ENCODE measurements at regions not wholly inside any gene's neighbourhood (a gene's known extent, or its start where the extent isn't known, plus 50 kb on each side); places are given as distances from the start of the nearest gene placed in this dataset.

DNA sequence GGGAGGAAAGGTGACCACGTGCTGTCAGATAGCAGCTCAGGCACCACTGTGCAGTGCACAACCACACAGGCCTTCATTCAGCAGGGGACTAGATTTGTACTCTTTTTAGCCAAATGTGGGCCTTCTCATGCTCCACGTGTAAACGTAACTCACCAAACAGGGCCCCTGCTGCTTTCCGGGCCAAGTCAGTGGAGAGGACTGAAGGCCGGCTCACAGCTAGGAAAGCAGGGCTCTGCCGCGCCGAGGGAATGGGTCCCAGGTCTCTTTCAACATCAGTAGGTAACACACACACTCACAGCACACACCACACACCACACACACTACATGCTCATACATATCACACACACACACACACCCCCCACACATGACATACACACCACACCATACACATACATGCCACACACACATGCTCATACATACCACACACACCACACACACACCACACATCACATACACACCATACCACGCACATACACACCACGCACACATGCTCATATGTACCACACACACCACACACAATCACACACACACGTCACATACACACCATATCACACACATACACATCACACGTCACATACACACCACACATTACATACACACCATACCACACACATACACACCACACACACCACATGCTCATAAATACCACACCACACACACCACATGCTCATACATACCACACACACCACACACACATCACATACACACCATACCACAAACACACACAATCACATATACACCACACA lies 124.0 kb upstream of the ERG start:
- Histone ChIP-seq H3K36me3 (ENCODE audit: insufficient read depth, low read length) (no peaks in the 10 kb centered on the region), H3K4me3 (ENCODE audit: low read length) (no peak overlapping the region), H3K27me3 (ENCODE audit: insufficient read depth, low read length, poor library complexity, severe bottlenecking) (no peaks in the 10 kb centered on the region), H3K27ac (ENCODE audit: low read depth, low read length) (no peak overlapping the region), H3K4me1 (ENCODE audit: insufficient read depth, low read length) (no peaks in the 10 kb centered on the region), H3K9me3 (ENCODE audit: low read length) (no peaks in the 10 kb centered on the region)
- Mint-ChIP-seq H3K27ac (no peak overlapping the region), H3K4me1 (no peaks in the 10 kb centered on the region), H3K27me3 (peaks cover 0 to 8% of the 10 kb centered on the region in 2 donors), H3K4me3 (no peak overlapping the region), H3K9me3 (no peaks in the 10 kb centered on the region), H3K36me3 (no peaks in the 10 kb centered on the region)
- POLR2A ChIA-PET = no interaction called here
- CTCF ChIA-PET = no interaction called here
- no peak for DNase-seq

DNA sequence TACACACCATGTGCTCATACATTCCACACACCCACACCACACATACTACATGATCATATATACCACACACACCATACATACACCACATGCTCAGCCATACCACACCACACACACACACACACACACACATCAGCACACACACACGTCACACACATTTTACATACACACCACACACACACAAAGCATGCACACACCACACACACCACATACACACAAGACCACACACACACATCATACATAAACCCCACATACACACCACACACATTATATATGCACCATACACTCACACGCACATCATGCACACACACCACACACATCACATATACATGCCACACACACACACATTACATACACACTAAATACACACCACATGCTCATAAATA lies 124.5 kb upstream of the ERG start:
- no peak overlapping the region for H3K27ac ChIP-seq (ENCODE audit: low read depth, low read length)
- Mint-ChIP-seq H3K27ac (no peak overlapping the region), H3K4me3 (no peak overlapping the region), H3K36me3 (no peaks in the 10 kb centered on the region), H3K9me3 (no peaks in the 10 kb centered on the region), H3K4me1 (no peaks in the 10 kb centered on the region), H3K27me3 (peaks cover 0 to 8% of the 10 kb centered on the region in 2 donors)
- H3K9me3 ChIP-seq (ENCODE audit: low read length) = no peaks in the 10 kb centered on the region
- POLR2A ChIA-PET = no interaction called here
- no peak overlapping the region for H3K4me3 ChIP-seq (ENCODE audit: low read length)
- no peaks in the 10 kb centered on the region for H3K27me3 ChIP-seq (ENCODE audit: insufficient read depth, low read length, poor library complexity, severe bottlenecking)
- no peak for DNase-seq
- CTCF ChIA-PET = no interaction called here
- no peaks in the 10 kb centered on the region for H3K4me1 ChIP-seq (ENCODE audit: insufficient read depth, low read length)
- no peaks in the 10 kb centered on the region for H3K36me3 ChIP-seq (ENCODE audit: insufficient read depth, low read length)

DNA sequence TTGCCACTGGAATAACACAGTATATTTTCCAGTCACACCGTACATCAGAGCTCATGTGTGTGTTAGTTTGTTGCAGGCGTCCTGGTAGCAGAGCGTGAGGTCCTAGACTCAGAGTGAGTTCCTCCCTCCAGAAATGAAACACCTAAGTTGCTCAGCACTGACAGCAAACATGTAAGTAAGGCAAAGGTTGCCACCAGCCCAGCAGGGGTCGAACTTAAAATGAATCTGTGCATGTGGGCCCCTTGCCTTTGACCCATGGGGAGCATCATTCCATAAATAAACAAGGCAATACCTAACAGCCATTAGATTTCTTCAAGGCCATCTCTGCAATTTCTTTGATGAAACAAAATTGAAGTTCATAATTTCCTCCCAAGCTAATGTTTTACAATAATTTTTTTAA lies 125.3 kb upstream of the ERG start:
- no peaks in the 10 kb centered on the region for H3K9me3 ChIP-seq (ENCODE audit: low read length)
- no peaks in the 10 kb centered on the region for H3K36me3 ChIP-seq (ENCODE audit: insufficient read depth, low read length)
- no peaks in the 10 kb centered on the region for H3K27me3 ChIP-seq (ENCODE audit: insufficient read depth, low read length, poor library complexity, severe bottlenecking)
- ChIA-PET POLR2A (no interaction called here), CTCF (no interaction called here)
- H3K4me3 ChIP-seq (ENCODE audit: low read length) = no peak overlapping the region
- Mint-ChIP-seq H3K4me1 (no peaks in the 10 kb centered on the region), H3K9me3 (no peaks in the 10 kb centered on the region), H3K4me3 (no peak overlapping the region), H3K27me3 (peaks cover 0 to 8% of the 10 kb centered on the region in 2 donors), H3K36me3 (no peaks in the 10 kb centered on the region), H3K27ac (no peak overlapping the region)
- H3K27ac ChIP-seq (ENCODE audit: low read depth, low read length) = no peak overlapping the region
- DNase-seq = no peak
- no peaks in the 10 kb centered on the region for H3K4me1 ChIP-seq (ENCODE audit: insufficient read depth, low read length)

DNA sequence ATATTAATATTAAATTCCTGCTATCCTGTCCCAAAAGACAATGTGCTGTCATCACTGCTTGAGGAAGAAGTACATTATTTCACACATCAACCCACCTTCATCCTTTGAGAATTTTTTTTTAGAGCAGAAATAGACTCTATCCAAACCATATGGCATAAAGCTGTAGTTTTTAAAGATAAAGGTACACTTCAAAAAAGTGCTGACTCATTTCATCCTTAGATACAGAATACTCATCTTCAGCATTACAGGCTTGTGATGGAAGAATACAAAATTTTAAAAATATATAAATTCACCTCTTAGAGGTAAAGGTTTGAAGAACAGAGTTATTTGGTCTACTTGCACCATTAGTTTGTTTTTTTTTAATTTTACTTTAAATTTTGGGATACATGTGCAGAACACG lies 126.7 kb upstream of the ERG start:
- H3K4me1 ChIP-seq (ENCODE audit: insufficient read depth, low read length) = no peaks in the 10 kb centered on the region
- Mint-ChIP-seq H3K4me3 (no peak overlapping the region), H3K9me3 (peaks cover 0 to 4% (median 2%) of the 10 kb centered on the region in 5 donors), H3K27me3 (peaks cover 0 to 7% of the 10 kb centered on the region in 2 donors), H3K36me3 (no peaks in the 10 kb centered on the region), H3K4me1 (no peaks in the 10 kb centered on the region), H3K27ac (no peak overlapping the region)
- ChIA-PET CTCF (no interaction called here), POLR2A (no interaction called here)
- H3K27ac ChIP-seq (ENCODE audit: low read depth, low read length) = no peak overlapping the region
- H3K36me3 ChIP-seq (ENCODE audit: insufficient read depth, low read length) = no peaks in the 10 kb centered on the region
- no peak for DNase-seq
- H3K9me3 ChIP-seq (ENCODE audit: low read length) = no peaks in the 10 kb centered on the region
- H3K4me3 ChIP-seq (ENCODE audit: low read length) = no peak overlapping the region
- H3K27me3 ChIP-seq (ENCODE audit: insufficient read depth, low read length, poor library complexity, severe bottlenecking) = no peaks in the 10 kb centered on the region

DNA sequence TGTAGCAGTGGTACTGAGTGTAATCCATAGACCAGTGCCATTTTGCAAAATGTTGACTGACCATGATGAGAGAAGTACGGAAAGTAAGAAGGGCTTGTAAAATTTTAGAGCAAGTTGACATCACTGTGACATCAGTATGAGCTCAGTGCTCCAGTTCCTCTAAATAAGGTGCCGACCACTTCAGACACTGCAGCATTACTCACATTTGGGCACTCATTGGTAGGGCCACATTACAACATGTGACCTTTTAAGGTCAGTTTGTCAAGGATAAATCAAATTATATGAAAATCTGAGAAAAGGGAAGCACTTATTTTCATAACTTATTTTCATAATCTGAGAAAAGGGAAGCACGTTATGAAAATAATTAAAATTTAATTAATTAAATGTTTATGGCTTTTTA lies 128.0 kb upstream of the ERG start:
- Mint-ChIP-seq H3K27me3 (peaks cover 0 to 11% of the 10 kb centered on the region in 2 donors), H3K36me3 (no peaks in the 10 kb centered on the region), H3K4me1 (no peaks in the 10 kb centered on the region), H3K27ac (no peak overlapping the region), H3K4me3 (no peak overlapping the region), H3K9me3 (peaks cover 0 to 6% (median 4%) of the 10 kb centered on the region in 5 donors)
- Histone ChIP-seq H3K36me3 (ENCODE audit: insufficient read depth, low read length) (no peaks in the 10 kb centered on the region), H3K4me3 (ENCODE audit: low read length) (no peak overlapping the region), H3K9me3 (ENCODE audit: low read length) (no peaks in the 10 kb centered on the region), H3K27me3 (ENCODE audit: insufficient read depth, low read length, poor library complexity, severe bottlenecking) (no peaks in the 10 kb centered on the region), H3K27ac (ENCODE audit: low read depth, low read length) (no peak overlapping the region), H3K4me1 (ENCODE audit: insufficient read depth, low read length) (no peaks in the 10 kb centered on the region)
- CTCF ChIA-PET = interaction anchor here (0.8 kb wide), 1 partner anchor 11 kb away, joined by 3 read pairs; no protein-coding TSS in a partner anchor
- DNase-seq = no peak
- POLR2A ChIA-PET = no interaction called here

DNA sequence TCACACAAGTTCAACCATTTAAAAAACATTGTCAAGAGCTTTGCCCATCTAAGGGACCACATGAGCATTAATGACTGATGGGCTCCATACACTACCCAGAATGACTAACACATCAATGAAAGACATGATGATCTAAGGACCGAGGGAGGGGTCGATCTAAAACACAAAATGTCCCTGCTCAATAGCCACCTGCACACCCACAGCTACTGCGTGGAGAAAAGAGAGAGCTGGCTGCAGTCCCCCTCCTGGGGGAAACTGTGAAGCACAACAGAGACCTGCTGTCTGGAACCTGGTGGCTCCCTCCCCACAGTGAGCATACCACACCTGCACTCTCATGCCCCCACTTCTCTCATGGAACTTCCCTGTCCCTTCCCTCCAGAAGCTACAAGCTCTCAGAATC lies 130.1 kb upstream of the ERG start:
- ChIA-PET POLR2A (no interaction called here), CTCF (no interaction called here)
- H3K27ac ChIP-seq (ENCODE audit: low read depth, low read length) = no peak overlapping the region
- H3K9me3 ChIP-seq (ENCODE audit: low read length) = no peaks in the 10 kb centered on the region
- no peaks in the 10 kb centered on the region for H3K4me1 Mint-ChIP-seq
- no peaks in the 10 kb centered on the region for H3K36me3 ChIP-seq (ENCODE audit: insufficient read depth, low read length)
- no peak overlapping the region for H3K27ac Mint-ChIP-seq
- no peak overlapping the region for H3K4me3 Mint-ChIP-seq
- no peaks in the 10 kb centered on the region for H3K27me3 ChIP-seq (ENCODE audit: insufficient read depth, low read length, poor library complexity, severe bottlenecking)
- no peaks in the 10 kb centered on the region for H3K4me1 ChIP-seq (ENCODE audit: insufficient read depth, low read length)
- no peaks in the 10 kb centered on the region for H3K36me3 Mint-ChIP-seq
- DNase-seq = no peak
- H3K9me3 Mint-ChIP-seq = peaks cover 0 to 9% (median 5%) of the 10 kb centered on the region in 5 donors
- H3K27me3 Mint-ChIP-seq = peaks cover 0 to 19% of the 10 kb centered on the region in 2 donors
- no peak overlapping the region for H3K4me3 ChIP-seq (ENCODE audit: low read length)

DNA sequence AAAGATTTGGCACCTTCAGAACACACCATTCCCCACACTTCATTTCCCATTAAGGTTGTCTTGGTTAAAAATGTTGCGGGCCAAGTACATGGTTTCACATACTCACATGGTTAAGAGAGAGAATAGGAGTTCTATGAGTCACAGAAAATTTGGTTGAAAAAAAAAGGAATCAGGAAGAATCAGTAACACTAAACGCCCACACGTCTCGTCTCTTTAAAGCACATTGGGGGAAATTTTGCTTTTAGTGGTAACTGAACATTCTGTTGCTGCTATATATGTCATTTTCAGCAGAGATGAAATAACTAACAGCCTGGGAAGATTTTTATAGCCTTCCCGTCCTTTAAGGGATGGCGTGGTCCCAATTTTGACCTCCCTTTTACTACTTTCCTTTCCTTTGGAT lies 132.9 kb upstream of the ERG start:
- CTCF ChIA-PET = no interaction called here
- Mint-ChIP-seq H3K4me1 (no peaks in the 10 kb centered on the region), H3K36me3 (no peaks in the 10 kb centered on the region), H3K4me3 (no peak overlapping the region), H3K9me3 (peaks cover 0 to 13% (median 5%) of the 10 kb centered on the region in 5 donors), H3K27me3 (peaks cover 3 to 17% of the 10 kb centered on the region in 2 donors), H3K27ac (no peak overlapping the region)
- no peak overlapping the region for H3K4me3 ChIP-seq (ENCODE audit: low read length)
- DNase-seq = no peak
- H3K9me3 ChIP-seq (ENCODE audit: low read length) = no peaks in the 10 kb centered on the region
- no peaks in the 10 kb centered on the region for H3K4me1 ChIP-seq (ENCODE audit: insufficient read depth, low read length)
- no peaks in the 10 kb centered on the region for H3K27me3 ChIP-seq (ENCODE audit: insufficient read depth, low read length, poor library complexity, severe bottlenecking)
- POLR2A ChIA-PET = no interaction called here
- H3K27ac ChIP-seq (ENCODE audit: low read depth, low read length) = no peak overlapping the region
- no peaks in the 10 kb centered on the region for H3K36me3 ChIP-seq (ENCODE audit: insufficient read depth, low read length)

DNA sequence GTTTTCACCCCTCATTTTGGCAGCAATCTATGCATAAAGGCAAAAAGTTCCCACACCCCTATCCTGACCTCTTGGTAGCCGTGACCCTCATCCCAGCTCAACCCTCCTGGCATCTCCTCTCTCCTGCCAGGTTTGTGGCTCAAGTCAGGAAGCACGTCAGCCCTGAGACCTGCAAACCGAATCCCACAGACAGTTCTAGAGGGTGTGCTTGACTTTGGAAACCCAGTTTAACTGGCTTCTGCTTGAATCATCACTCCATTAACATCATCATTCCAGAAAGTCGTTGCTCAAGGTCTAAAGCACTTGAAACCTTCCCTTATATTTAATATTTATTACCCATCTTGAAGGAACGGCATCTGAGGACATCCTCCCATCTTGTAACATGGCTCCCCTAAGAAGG lies 133.4 kb upstream of the ERG start:
- Histone ChIP-seq H3K4me3 (ENCODE audit: low read length) (no peak overlapping the region), H3K4me1 (ENCODE audit: insufficient read depth, low read length) (no peaks in the 10 kb centered on the region), H3K36me3 (ENCODE audit: insufficient read depth, low read length) (no peaks in the 10 kb centered on the region), H3K9me3 (ENCODE audit: low read length) (no peaks in the 10 kb centered on the region), H3K27ac (ENCODE audit: low read depth, low read length) (no peak overlapping the region), H3K27me3 (ENCODE audit: insufficient read depth, low read length, poor library complexity, severe bottlenecking) (no peaks in the 10 kb centered on the region)
- POLR2A ChIA-PET = no interaction called here
- H3K4me1 Mint-ChIP-seq = no peaks in the 10 kb centered on the region
- peaks cover 3 to 16% of the 10 kb centered on the region in 2 donors for H3K27me3 Mint-ChIP-seq
- no peak overlapping the region for H3K27ac Mint-ChIP-seq
- H3K4me3 Mint-ChIP-seq = no peak overlapping the region
- H3K36me3 Mint-ChIP-seq = no peaks in the 10 kb centered on the region
- CTCF ChIA-PET = no interaction called here
- no peak for DNase-seq
- peaks cover 0 to 14% (median 5%) of the 10 kb centered on the region in 5 donors for H3K9me3 Mint-ChIP-seq
